Left ventricle myocardium inferior (tissue), 1 donor: ENCODE measurements at regions not wholly inside any gene's neighbourhood (a gene's known extent, or its start where the extent isn't known, plus 50 kb on each side); places are given as distances from the start of the nearest gene placed in this dataset.
A peak's percentile ranks its signal among the peaks of the same experiment; 100 is the strongest.

Experiments used
- DNase-seq: peaks from one replicate; pipeline ENCODE4 v3.0.0-alpha.2; 2020
- H3K27ac ChIP-seq: fragments of 200-600 bp; replicated peaks from 2 replicates; pipeline ENCODE4 v1.8.0; 2021
- H3K27me3 ChIP-seq: fragments of 200-600 bp; 2 replicates; pipeline ENCODE4 v1.8.0; 2021; ENCODE audit warnings: low read depth
- H3K36me3 ChIP-seq: fragments of 200-600 bp; 2 replicates; pipeline ENCODE4 v1.8.0; 2021
- H3K4me1 ChIP-seq: fragments of 200-600 bp; 2 replicates; pipeline ENCODE4 v1.8.0; 2021
- H3K4me3 ChIP-seq: fragments of 200-600 bp; 2 replicates; pipeline ENCODE4 v1.8.0; 2021; ENCODE audit warnings: mild to moderate bottlenecking, moderate library complexity
- H3K9me3 ChIP-seq: fragments of 200-600 bp; replicated peaks from 2 replicates; pipeline ENCODE4 v1.8.0; 2021
- CTCF ChIP-seq: fragments of 200-600 bp; IDR thresholded peaks from 2 replicates; pipeline ENCODE4 v1.8.0; 2021; ENCODE audit warnings: antibody characterized with exemption, mild to moderate bottlenecking, borderline replicate concordance
- intact Hi-C: fragments of 100-400 bp; cut with micrococcal nuclease; formaldehyde crosslinking; loops from one replicate; pipeline ENCODE4 v1.11.0; 2022
- donor health status: DM: no; HTN: yes; CAD: no; lungs with severe emphysema.

GRCh38 chr9:71465392-71465791 lies 302.9 kb downstream of the CEMIP2 start:
- no peak for DNase-seq
- Histone ChIP-seq H3K4me1 (no peaks in the 10 kb centered on the region), H3K27ac (no peak overlapping the region), H3K4me3 (no peak overlapping the region), H3K9me3 (no peaks in the 10 kb centered on the region), H3K27me3 (peaks cover 4% of the 10 kb centered on the region), H3K36me3 (no peaks in the 10 kb centered on the region)
- TF ChIP-seq CTCF: no peak
- intact Hi-C loops: no loop called here

- Histone ChIP-seq H3K27ac (no peak overlapping the region), H3K27me3 (peaks cover 4% of the 10 kb centered on the region), H3K36me3 (no peaks in the 10 kb centered on the region), H3K9me3 (no peaks in the 10 kb centered on the region), H3K4me3 (no peak overlapping the region), H3K4me1 (no peaks in the 10 kb centered on the region)
- no peak for DNase-seq
- no peak for TF ChIP-seq CTCF
- intact Hi-C loops: no loop called here
These were observed 309.2 kb downstream of the CEMIP2 start for GRCh38 chr9:71459082-71459481.

- Histone ChIP-seq H3K4me1 (peaks cover 6% of the 10 kb centered on the region), H3K27me3 (peaks cover 77% of the 10 kb centered on the region), H3K27ac (no peak overlapping the region), H3K36me3 (no peaks in the 10 kb centered on the region), H3K4me3 (peak overlapping the region; percentile 55), H3K9me3 (peaks cover 11% of the 10 kb centered on the region)
- intact Hi-C loops: no loop called here
- TF ChIP-seq CTCF: no peak
- DNase-seq: no peak
These were observed 321.6 kb downstream of the CEMIP2 start for GRCh38 chr9:71446473-71447411.

- intact Hi-C loops: no loop called here
- TF ChIP-seq CTCF: no peak
- Histone ChIP-seq H3K4me3 (peak overlapping the region; percentile 55), H3K4me1 (peaks cover 6% of the 10 kb centered on the region), H3K9me3 (peaks cover 4% of the 10 kb centered on the region), H3K36me3 (no peaks in the 10 kb centered on the region), H3K27me3 (peaks cover 77% of the 10 kb centered on the region), H3K27ac (no peak overlapping the region)
- no peak for DNase-seq
These were observed 322.2 kb downstream of the CEMIP2 start for GRCh38 chr9:71446106-71446472.

GRCh38 chr9:71442937-71443336 lies 321.5 kb upstream of the TRPM3 start:
- intact Hi-C loops: no loop called here
- Histone ChIP-seq H3K4me1 (peaks cover 6% of the 10 kb centered on the region), H3K27me3 (peaks cover 57% of the 10 kb centered on the region), H3K36me3 (no peaks in the 10 kb centered on the region), H3K9me3 (no peaks in the 10 kb centered on the region), H3K27ac (no peak overlapping the region), H3K4me3 (no peak overlapping the region)
- no peak for TF ChIP-seq CTCF
- DNase-seq: no peak
